Suppressor macrophage treated with lipopolysaccharide for 1 hour (primary cell): ENCODE measurements at regions not wholly inside any gene's neighbourhood (a gene's known extent, or its start where the extent isn't known, plus 50 kb on each side); places are given as distances from the start of the nearest gene placed in this dataset.

Experiments
- DNase-seq, 3 donors: peaks; one replicate each; pipeline ENCODE4 v3.0.0-alpha.2; 2020 to 2022

DNA sequence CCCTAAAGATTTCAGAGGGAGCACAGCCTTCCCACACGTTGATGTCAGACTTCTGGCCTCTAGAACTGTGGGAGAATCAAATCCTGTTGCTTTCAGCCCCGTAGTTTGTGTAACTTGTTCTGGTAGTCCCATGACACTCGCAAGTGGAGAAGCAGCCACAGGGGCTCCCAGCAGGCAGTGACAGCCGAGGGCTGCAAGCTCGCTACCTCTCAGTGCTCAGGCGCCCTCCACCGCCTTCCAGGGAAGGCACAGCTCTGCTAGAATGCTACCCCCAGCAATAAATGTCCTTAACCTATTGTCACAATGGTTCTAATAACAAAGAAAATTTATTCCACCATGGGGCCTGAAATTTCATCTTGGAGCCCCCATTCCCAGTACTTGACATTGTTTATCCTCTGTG is 143.1 kb upstream of the ZNF236 start:
- DNase-seq, result no peak

DNA sequence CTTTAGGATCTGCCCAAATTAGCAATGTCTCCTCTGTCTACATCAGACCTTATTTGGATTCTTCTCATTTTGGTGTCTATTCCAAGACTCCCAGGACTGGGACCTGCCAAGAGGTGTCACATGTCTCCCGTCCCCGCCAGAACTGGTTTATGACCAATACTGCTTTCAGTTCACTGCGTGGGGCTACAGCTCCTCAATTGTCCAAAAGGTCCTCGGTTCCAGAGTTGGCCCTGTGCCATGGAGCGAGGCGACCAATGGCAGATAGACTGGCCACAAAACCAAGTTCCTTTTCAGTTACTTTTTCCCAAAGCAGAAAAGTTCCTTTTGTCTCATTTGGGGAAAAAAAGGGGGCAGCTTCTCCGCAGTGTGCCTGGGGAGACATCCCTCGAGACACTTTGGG is 144.1 kb upstream of the ZNF236 start:
- no peak for DNase-seq

DNA sequence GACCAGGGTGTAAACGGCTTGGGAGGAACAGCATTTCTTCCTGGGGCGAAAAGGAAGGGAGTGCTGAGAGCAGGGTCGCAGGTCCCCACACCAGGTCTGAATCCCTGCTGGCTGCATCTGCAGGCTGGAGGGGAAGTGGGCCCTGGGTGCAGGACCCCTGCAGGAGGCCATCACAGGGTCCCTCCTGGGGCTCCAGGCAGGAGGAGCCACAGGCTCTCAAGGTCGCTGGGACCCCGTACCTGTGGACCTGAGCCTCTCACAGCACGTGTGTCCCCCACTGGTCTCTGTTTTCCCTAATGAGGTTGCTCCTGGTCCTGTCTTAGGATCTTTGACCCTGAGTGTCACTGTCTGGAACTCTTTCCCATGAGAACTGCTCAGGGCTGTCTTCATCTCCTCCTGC is 147.8 kb upstream of the ZNF236 start:
- no peak for DNase-seq

DNA sequence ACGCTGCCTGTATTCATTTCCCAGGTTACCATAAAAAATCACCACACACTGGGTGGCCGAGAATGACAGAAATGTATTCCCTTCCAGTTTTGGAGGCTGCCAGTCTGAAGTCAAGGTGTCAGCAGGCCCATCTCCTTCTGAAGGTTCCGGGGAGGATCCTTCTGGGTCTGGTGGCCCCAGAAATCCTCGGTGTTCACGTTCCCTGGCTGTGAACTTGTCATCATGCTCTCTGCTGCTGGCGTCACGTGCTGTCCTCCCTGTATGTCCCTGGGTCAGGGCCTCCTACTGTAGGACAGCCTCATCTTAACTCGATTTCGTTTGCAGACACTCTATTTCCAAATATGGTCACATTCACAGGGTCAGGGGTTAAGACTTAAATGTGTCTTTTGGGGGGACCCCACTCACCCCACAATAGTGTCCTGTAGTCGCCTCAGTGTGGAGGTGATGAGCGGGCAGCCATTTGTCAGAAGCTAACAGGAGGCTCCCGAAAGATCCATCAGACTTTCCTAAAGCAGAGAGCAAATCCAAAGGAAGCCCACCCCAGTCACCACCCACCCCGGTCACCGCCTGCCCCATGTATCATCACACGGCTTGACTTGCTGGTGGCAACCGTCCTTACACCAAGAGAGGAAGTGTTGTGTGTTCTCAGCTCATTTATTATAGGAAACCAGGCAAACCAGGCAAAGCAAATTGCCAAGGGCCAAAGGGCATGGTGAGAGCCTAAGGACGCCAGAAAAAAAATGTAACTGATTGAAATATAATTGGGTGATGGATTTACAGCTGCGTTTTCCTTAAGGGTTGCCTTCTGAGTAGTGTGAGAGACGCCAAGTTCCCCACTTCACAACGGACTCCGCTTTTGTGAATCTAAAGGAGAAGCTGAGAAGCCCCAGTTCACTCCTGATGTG is 148.8 kb upstream of the ZNF236 start:
- no peak for DNase-seq

DNA sequence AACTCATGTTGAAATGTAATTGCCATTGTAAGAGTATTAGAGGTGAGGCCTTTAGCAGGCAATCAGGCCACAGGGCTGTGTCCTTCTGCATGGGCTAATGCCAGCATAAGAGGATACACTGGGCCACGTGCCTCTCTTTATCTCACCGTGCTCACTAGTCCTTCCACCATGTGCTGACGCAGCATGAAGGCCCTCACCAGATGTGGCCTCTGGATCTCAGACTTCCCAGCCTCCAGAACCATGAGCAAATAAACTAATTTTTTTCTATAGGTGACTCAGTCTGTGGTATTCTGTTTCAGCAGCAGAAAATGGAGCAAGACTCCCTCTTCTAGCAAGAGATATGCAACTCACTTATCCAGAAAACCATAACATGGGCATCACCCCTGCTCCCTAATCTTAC is 149.7 kb upstream of the ZNF236 start:
- no peak for DNase-seq

DNA sequence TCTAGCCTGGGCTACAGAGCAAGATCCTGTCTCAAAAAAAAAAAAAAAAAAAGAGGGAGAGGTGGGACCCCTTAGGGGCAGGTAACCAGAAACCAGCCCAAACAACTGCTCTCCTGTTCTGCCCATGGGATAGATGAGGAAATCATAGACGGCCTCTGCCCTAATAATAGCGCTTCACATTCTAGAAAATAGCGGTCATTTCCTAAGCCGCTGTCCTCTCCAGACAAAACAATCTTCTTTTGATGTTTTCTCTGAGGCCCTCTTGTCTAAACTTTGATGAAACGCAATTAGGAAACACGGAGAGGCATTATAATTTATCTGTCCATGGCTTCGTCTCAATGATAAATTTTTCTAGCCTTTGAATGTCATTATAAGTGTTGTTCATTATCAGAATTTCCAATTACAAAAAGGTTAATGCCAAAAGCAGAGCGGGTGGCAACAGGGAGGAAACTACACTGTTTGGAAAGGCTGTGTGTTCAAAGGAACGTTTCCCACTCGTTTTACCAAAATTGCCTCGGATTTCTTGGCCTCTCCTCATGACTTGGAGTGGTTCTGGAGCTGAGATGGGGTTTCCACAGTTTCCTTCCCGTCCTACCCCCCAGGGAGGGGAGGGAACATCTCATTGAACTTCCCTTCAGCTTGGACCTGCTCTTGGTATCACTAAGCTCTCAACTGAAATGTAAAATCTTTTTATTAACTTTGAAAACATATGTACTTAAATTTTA is 151.6 kb upstream of the ZNF236 start:
- no peak for DNase-seq

DNA sequence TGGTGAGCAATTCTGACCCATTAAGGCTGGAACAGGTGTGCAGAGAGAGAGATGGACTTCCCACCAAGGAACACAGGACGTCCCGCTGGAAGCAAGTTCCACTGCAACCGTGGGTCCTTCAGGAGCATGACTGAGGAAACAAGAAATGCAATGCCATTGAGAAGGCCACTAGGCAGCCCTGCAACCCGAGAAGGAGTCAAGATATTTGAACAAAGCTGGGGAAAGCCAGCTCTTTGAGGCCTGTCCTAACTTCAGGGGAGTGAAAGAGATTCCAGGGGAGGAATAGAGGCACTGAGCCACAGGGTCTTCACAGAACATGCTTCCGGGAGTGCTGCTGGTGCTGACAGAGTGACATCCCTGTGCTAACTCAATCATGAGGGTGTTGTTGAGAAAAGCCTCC is 153.8 kb upstream of the ZNF236 start:
- no peak for DNase-seq

DNA sequence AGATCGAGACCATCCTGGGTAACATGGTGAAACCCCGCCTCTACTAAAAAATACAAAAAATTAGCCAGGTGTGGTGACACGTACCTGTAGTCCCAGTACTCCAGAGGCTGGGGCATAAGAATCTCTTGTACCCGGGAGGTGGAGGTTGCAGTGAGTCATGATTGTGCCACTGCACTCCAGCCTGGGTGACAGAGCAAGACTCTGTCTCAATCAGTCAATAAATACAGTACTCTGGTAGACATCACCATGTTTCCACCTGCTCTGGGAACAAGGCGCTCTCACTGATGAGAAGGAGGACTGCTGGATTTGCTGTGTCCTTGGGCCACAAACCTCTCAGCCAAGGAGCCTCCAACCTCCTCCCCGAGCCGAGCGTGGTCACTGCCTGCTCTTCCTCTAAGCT is 154.2 kb upstream of the ZNF236 start:
- no peak for DNase-seq

DNA sequence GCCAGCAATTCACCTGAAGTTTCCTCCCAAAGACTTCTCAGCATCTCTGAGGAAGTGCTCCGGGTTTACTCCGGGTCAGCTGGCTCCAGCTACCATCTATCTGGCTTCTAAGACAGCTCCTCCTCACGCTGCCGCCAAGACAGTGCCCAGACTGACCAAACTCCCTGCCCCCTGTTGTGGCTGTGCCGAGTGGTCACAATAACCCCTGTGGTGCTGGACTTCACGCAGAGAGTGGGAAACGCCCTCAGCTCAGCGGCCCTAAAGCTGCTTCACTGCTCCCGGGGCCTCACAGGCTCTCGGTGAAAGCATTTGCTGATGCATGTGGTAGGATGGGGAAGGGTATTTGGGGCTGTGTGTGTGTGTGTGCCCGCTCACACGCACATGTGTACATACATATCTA is 154.8 kb upstream of the ZNF236 start:
- DNase-seq, result no peak

DNA sequence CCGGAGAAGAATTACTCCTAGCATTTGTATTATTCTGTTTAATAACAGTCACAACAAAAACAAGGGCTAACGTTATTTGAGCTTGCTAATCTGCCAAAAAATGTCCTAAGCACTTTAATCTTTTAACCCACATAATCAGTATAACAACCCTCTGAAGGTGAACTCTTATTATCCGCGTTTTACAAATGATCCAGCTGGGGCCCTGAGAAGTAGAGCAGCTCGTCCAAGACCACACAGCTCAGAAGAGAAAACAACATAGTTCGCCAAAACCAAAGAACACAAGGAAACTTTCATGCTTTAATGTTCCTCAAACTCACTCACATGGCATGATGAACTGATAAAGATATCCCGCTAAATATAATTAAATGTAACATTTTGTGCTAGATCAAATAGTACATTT is 159.7 kb upstream of the ZNF236 start:
- no peak for DNase-seq

DNA sequence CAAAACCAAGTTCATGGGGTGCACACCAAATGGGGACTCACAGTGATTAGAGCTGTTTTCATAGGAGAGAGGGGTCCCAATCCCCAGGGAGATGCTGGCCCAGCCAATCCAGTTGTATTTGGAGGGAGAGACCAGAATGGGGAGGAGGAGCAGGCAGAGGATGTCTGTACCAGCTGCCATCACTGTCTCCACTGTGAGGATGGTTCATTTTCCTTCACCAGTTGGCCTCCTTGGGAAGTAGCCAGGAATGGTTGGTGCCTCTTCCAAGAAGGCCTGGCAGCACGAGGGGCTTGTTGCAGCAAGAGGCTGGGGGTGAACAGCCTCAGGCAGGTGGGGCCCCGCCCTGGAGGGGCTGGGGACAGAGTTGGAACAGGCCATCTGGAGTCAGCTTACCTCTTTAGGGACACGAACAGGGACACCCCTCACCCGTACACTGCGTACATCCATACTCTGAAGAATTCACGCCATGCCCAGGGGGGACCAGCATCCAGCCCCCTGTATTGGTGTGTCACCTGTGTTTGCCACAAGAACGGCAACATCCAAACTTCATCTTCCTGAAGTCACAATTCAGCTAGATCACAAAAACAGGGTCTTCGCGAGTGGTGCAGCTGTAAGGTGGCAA is 161.7 kb upstream of the ZNF236 start:
- DNase-seq, result no peak

DNA sequence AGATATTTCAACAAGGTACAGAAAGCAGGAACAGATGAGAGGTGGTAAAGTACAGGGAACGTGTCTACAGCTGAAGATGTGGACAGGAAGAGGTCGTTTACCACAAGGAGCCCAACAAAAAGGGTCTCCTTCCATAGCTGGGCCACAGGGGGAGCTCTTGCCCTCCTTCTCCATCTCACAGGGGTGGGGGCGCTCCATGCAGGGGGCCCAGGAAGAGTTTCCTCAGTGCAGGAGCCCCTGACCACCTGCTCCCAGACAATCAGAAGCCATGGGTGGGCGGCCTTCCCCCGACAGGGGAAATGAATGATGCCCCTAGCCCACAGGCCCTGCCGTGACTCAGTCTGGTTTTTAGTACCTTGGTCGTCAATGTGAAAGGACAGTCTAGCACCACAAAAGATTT is 163.6 kb upstream of the ZNF516 start:
- DNase-seq, result peak in 1 of 3 donors; percentile 31

DNA sequence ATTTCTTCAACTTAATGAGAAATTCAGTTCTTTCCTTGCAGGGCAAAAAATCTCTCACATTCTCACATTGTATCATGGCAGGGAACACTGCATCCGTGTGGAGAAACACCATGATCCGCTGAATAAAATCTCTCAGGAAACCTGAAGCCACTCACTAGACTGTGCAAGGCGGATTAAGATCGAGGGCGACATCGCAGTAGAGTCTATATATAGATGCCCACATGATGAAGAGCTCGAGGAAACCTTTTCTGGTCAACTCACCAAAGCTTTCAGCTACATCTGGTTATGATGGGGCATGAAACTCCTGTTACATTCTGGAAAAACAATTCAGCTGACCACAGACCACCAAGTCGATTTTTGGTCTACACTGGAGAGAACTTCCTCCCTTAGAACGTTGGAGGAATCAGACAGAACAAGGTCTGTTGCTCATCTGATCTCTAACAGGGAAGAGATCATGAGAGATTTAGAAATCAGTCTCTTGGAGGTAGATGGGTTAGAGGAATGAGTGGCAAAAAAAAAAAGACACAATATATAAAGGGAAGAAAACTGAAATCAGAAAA is 162.9 kb upstream of the ZNF516 start:
- no peak for DNase-seq

DNA sequence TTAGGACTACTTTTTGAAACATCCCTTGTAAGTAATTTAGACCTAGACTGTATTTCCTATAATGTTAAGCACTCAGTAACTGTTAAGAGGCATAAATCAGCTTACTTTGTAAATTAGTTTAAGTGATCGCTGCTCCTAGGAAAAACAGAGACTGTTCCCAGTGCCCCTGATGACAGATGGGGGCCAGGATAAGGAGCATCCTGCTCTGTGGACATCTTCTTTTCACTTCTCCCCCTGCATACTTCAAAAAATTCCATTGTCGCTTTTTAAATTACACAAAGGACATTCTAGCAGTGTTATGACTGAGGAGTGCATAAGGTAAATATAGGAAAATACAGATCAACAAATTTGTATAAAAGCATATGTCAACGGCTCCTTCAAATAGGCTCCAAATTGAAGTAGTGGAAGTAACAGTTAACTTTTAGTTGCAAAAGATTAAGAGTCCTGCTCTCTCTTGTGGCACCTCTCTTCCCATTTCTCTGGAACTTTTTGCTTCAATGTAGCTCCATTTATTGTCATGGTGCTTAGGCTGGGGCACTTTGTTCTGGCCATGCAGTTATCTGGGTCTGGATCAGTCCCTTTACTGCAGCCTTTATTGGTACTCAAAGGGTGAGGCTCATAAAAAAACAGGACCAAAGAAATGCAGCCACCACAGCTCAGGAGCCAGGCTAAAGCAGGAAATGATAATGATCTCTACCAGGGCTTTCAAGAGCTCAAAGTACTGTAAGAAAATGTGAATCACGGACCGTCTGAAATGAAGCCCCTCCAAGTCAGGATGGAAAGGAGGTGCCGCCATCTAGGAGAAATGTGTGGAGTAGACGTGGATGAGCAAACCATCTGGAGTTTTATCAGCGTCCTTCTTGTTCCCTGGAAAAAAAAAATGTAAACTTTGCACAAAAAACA is 162.1 kb upstream of the ZNF516 start:
- DNase-seq, result no peak

DNA sequence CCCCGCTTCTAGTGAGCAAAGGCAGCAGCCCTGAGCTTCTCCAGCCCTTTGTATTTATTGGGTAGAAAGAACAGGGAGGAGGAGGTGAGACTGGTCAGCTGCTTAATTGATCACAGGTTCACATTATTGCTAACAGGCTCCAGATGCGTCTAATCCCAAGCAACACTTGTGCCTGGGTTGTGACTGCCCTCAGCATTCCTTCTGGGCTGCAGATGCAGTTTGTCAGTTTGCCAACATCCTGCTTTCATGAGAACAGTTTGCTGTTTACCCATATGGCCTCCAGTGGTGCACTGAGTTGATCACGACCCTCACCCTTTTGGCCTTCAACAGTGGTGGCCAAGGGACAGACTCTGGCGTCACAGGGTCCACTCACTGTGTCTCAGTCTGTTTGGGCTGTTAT is 159.5 kb upstream of the ZNF516 start:
- no peak for DNase-seq

DNA sequence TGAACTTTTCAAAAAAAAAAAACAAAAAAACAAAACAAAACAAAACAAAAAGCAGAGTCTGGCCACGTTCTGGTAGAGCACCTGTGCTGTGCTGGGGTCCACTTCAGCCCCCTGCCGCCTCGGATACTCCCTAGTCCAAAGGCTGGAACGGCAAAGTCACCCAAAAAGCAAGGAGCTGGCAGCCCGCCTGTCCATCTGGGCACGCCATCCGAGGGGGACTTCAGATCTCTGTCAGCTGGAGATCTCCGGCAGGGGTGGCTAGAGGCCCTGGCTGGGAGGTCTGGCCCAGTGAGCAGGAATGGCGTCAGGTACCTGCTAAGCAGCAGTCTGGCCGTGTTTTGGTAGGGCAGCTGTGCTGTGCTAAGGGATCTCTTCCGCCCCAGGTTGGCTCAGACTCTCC is 152.3 kb upstream of the ZNF516 start:
- no peak for DNase-seq

DNA sequence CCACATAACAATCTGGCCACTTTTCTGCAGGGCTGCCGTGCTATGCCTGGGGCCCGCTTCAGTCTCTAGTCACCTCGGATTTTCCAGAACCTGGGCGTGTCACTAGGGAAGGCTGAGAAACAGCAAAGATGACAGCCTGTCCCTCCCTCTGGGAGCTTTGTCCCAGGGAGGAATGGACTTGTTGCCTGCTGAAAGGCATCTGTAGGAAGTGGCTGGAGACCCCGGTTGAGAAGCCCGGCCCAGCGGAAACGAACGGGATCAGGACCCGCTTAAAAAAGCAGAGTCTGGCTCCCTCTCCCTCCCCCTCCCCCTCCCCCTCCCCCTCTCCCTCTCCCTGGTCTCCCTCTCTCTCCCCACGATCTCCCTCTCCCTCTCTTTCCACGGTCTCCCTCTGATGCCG is 149.5 kb upstream of the ZNF516 start:
- no peak for DNase-seq

DNA sequence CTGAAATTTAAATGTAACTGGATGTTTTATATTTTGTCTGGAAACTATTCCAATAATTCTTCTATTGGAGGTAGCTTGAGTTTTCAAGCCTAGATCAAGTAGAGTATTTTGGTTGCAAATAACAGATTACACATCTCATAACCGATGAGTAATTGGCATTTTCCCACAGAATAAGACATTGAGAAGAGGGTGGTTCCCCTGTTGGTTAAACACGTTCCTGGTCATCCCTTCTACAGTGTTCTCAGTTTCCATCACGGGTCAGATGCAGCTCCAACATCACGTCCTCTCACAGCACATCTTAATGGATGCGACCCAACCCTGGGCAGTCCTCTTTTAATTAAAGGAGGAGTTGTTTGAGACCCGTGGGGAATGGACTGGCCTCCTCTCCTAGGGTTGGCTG is 149.0 kb upstream of the ZNF516 start:
- peak in 2 of 3 donors; percentile 42 to 49 for DNase-seq

DNA sequence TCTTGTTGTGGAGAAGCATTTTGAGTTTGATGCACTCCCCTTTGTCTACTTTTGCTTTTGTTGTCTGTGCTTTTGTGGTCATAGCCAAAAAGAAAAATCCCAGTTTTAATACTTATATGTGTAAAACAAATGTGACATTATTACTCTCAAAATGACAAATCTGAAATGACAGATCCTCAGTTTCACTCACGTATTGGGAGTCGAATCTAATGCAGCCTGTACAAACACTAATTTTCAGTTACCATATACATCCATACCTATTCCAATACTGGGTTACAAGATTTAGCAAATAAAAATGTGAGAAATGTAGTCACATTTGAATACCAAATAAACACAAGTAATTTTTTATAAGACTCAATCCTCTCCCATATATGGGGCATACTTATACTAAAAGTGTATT is 148.2 kb upstream of the ZNF516 start:
- DNase-seq, result no peak

DNA sequence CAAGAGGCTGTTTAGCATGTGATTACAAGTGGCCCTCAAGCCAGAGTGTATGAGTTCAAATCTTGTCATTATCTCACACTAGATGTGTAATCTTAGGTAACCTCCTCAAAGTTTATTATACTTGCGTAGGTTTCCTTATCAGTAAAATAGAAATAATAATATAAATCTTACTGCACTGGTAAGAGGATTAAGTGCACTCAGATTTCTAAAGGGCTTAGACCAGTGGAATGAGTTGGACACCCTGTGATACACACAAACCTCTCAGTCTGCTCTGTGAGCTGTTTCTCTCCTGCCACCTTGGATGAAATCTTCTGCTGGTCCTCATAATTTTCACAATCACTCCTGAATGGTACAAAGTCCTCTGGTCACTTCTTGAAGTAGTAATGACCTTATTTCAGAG is 145.4 kb upstream of the ZNF516 start:
- DNase-seq, result no peak

DNA sequence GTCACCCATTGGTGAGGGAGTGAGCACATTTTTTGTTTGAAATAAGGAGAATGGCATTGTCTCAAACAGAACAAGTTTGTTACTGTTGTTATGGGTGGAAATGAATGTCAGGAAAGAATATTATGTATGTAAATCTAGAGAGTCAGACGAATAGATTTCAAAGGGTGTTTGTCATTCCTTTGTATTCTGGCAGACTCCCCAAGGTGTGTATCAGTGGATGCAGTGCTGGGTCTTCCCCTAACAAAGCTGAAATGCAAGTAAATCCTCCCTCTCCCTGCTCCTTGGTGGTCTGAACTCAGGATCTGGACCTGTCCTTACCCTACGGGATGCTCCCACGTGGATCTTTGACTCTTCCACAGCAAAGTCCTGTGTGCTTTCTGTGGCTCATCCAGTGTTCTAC is 139.5 kb upstream of the ZNF516 start:
- DNase-seq, result no peak

DNA sequence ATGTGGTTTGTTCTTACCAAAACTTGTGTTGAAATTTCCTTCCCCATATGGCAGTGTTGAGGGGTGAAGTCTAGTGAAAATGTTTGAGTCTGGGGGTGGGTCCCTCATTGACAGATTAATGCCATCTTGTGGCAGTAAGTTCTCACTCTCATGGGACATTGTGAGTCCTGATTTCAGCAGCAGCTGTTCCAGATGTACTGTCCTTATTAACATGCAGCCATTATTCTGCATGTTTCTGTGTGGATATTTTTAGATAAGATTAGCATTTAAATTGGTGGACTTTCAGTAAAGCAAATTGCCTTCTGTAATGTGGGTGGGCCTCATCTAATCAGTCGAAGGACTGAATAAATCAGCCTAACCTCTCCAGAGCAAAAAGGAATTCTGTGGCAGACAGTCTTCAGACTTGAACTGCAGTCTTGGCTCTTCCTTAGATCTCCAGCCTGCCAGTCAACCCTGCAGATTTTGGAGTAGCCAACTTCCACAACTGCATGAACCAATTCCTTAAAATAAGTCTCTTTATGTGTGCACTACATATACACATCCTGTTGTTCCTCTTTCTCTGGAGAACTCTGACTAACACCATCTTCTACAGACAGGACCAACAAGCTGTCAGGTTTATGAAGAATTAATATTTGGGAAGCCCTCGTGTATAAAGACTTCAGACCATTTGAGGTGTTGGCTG is 138.7 kb upstream of the ZNF516 start:
- peak in 2 of 3 donors; percentile 27 to 52 for DNase-seq
